Trophoblast cell (in vitro differentiated cells and primary cell): ENCODE measurements at regions not wholly inside any gene's neighbourhood (a gene's known extent, or its start where the extent isn't known, plus 50 kb on each side); places are given as distances from the start of the nearest gene placed in this dataset.

Experiments
- DNase-seq, 2 donors: peaks; one replicate each; pipeline ENCODE4 v3.0.0-alpha.2; 2016
- H2AFZ ChIP-seq: 2 replicates; pipeline ENCODE4 v1.6.1; 2013; ENCODE audit warnings: low read length, moderate library complexity, mild to moderate bottlenecking; ENCODE audit not compliant: insufficient read depth, poor library complexity
- H2AK5ac ChIP-seq: 2 replicates; pipeline ENCODE4 v1.6.1; 2013; ENCODE audit warnings: mild to moderate bottlenecking, low read length
- H2BK120ac ChIP-seq: 2 replicates; pipeline ENCODE4 v1.6.1; 2013; ENCODE audit warnings: low read length, mild to moderate bottlenecking, moderate library complexity; ENCODE audit not compliant: insufficient read depth, poor library complexity
- H2BK12ac ChIP-seq: 2 replicates; pipeline ENCODE4 v1.6.1; 2013; ENCODE audit warnings: mild to moderate bottlenecking, low read length, moderate library complexity
- H2BK5ac ChIP-seq: 2 replicates; pipeline ENCODE4 v1.6.1; 2013; ENCODE audit warnings: low read length, low read depth, moderate library complexity, mild to moderate bottlenecking; ENCODE audit not compliant: poor library complexity
- H3K14ac ChIP-seq: 2 replicates; pipeline ENCODE4 v1.6.1; 2013; ENCODE audit warnings: mild to moderate bottlenecking, low read length
- H3K18ac ChIP-seq: 2 replicates; pipeline ENCODE4 v1.6.1; 2013; ENCODE audit warnings: mild to moderate bottlenecking, low read length
- H3K23ac ChIP-seq: 2 replicates; pipeline ENCODE4 v1.6.1; 2013; ENCODE audit warnings: low read length
- H3K27ac ChIP-seq: 2 replicates; pipeline ENCODE4 v1.5.1; 2013; ENCODE audit warnings: low read depth, mild to moderate bottlenecking, inconsistent platforms, low read length, moderate library complexity
- H3K27me3 ChIP-seq: 2 replicates; pipeline ENCODE4 v1.6.1; 2013; ENCODE audit warnings: inconsistent platforms, mild to moderate bottlenecking, low read length, moderate library complexity; ENCODE audit not compliant: insufficient read depth
- H3K36me3 ChIP-seq, 2 experiments: 1 replicate in 1 of 2; 2 replicates in 1 of 2; pipeline ENCODE4 v1.6.1; 2013; ENCODE audit warnings: low read length in 2 of 2, mild to moderate bottlenecking in 2 of 2, moderate library complexity in 1 of 2; ENCODE audit not compliant: insufficient read depth in 2 of 2, control insufficient read depth in 1 of 2
- H3K4ac ChIP-seq: 2 replicates; pipeline ENCODE4 v1.6.1; 2013; ENCODE audit warnings: low read depth, mild to moderate bottlenecking, low read length, moderate library complexity
- H3K4me1 ChIP-seq, 2 experiments: 1 replicate in 1 of 2; 2 replicates in 1 of 2; pipeline ENCODE4 v1.6.1; 2013; ENCODE audit warnings: low read length in 2 of 2, mild to moderate bottlenecking in 2 of 2, moderate library complexity in 1 of 2; ENCODE audit not compliant: insufficient read depth in 2 of 2, control insufficient read depth in 1 of 2
- H3K4me2 ChIP-seq: 2 replicates; pipeline ENCODE4 v1.6.1; 2013; ENCODE audit warnings: inconsistent platforms, mild to moderate bottlenecking, low read length, moderate library complexity
- H3K4me3 ChIP-seq: 2 replicates; pipeline ENCODE4 v1.5.1; 2013; ENCODE audit warnings: mild to moderate bottlenecking, low read depth, low read length, inconsistent platforms
- H3K79me1 ChIP-seq: one replicate; pipeline ENCODE4 v1.6.1; 2013; ENCODE audit warnings: low read length
- H3K79me2 ChIP-seq: 2 replicates; pipeline ENCODE4 v1.6.1; 2013; ENCODE audit warnings: low read length, mild to moderate bottlenecking; ENCODE audit not compliant: control insufficient read depth, insufficient read depth, poor library complexity
- H3K9ac ChIP-seq: 2 replicates; pipeline ENCODE4 v1.6.1; 2013; ENCODE audit warnings: mild to moderate bottlenecking, low read length
- H3K9me3 ChIP-seq: 2 replicates; pipeline ENCODE4 v1.6.1; 2013; ENCODE audit warnings: low read depth, mild to moderate bottlenecking, control low read depth, inconsistent platforms, low read length; ENCODE audit not compliant: insufficient read depth
- H4K12ac ChIP-seq: 2 replicates; pipeline ENCODE4 v1.6.1; 2013; ENCODE audit warnings: low read depth, mild to moderate bottlenecking, low read length, moderate library complexity
- H4K8ac ChIP-seq: 2 replicates; pipeline ENCODE4 v1.6.1; 2013; ENCODE audit warnings: low read depth, mild to moderate bottlenecking, low read length, moderate library complexity
- H4K91ac ChIP-seq: one replicate; pipeline ENCODE4 v1.6.1; 2013; ENCODE audit warnings: low read depth, mild to moderate bottlenecking, low read length, moderate library complexity
- WGBS: extraction: QIAGEN DNeasy Blood & Tissue Kit; methylation state at CpG from one replicate; pipeline ENCODE4 v1.1.7; 2013; ENCODE audit warnings: missing lambda C conversion rate; ENCODE audit not compliant: insufficient read length, insufficient coverage; ENCODE audit errors: extremely low coverage; 5-methylcytosine and 5-hydroxymethylcytosine counted together

DNA sequence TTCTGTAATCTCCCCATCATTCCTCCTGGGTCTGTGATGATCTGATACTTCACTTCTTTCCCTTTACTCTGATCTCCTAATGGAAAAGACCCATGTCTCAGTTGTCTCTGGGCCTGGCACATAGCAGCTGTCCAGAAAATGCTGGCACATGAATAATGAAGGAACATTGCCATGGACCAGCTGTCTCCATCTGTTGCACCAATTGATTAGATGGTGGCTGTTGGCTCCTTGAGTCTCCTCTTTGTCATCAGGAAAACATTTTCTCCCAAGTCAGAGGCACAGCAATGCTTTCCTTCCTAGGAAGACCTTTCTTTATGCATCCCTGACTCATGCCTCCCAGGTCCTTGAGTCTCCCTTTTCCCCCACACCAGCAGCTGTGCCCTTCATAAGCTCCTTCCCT lies 286.2 kb upstream of the CXCR4 start:
- H3K23ac ChIP-seq: no peak overlapping the region
- no peak overlapping the region for H4K8ac ChIP-seq
- H3K14ac ChIP-seq: no peak overlapping the region
- no peaks in the 10 kb centered on the region for H3K36me3 ChIP-seq
- no peak overlapping the region for H3K18ac ChIP-seq
- no peaks in the 10 kb centered on the region for H3K4me1 ChIP-seq
- DNase-seq: no peak
- no peak overlapping the region for H4K12ac ChIP-seq
- H3K4me3 ChIP-seq: no peak overlapping the region
- no peaks in the 10 kb centered on the region for H3K79me1 ChIP-seq
- no peak overlapping the region for H2BK5ac ChIP-seq
- no peaks in the 10 kb centered on the region for H3K27me3 ChIP-seq
- no peak overlapping the region for H3K9ac ChIP-seq
- no peak overlapping the region for H3K27ac ChIP-seq
- H4K91ac ChIP-seq: no peak overlapping the region
- H2BK12ac ChIP-seq: no peak overlapping the region
- no peak overlapping the region for H3K4ac ChIP-seq
- H3K4me2 ChIP-seq: no peak overlapping the region
- H2AFZ ChIP-seq: no peak overlapping the region
- H3K9me3 ChIP-seq: no peaks in the 10 kb centered on the region
- H2AK5ac ChIP-seq: no peak overlapping the region
- H3K79me2 ChIP-seq: no peaks in the 10 kb centered on the region
- H2BK120ac ChIP-seq: no peak overlapping the region

DNA sequence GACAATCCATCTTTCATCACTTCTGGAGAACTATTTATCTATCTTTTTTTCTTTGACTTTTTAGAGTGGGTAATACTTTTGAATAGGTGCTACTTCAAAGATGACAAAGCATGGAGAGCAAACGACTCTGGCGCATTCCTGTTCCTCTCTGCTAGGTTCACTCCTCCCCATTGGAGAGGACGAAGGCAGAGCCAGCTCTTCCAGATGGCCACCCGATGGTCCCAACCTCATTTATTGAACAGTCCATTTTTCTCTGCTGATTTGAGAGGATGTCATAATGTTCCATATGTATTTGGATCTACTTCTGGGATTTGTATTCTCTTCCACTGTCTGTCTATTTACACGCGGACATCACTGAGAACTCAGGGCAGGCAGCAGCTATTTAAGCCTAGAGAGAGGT lies 284.3 kb upstream of the CXCR4 start:
- no peak for DNase-seq
- Histone ChIP-seq H3K9me3 (no peaks in the 10 kb centered on the region), H2BK5ac (no peak overlapping the region), H3K23ac (no peak overlapping the region), H4K91ac (no peak overlapping the region), H3K9ac (no peak overlapping the region), H2AFZ (no peak overlapping the region), H2BK120ac (no peak overlapping the region), H3K36me3 (no peaks in the 10 kb centered on the region), H3K27me3 (no peaks in the 10 kb centered on the region), H3K18ac (no peak overlapping the region), H4K12ac (no peak overlapping the region), H3K79me2 (no peaks in the 10 kb centered on the region), H3K14ac (no peak overlapping the region), H2AK5ac (no peak overlapping the region), H3K4me2 (no peak overlapping the region), H3K4me3 (no peak overlapping the region), H2BK12ac (no peak overlapping the region), H3K4ac (no peak overlapping the region), H3K27ac (no peak overlapping the region), H3K4me1 (no peaks in the 10 kb centered on the region), H4K8ac (no peak overlapping the region), H3K79me1 (no peaks in the 10 kb centered on the region)
- no CpG with 5 or more reads among the region's 6 CpGs for WGBS

DNA sequence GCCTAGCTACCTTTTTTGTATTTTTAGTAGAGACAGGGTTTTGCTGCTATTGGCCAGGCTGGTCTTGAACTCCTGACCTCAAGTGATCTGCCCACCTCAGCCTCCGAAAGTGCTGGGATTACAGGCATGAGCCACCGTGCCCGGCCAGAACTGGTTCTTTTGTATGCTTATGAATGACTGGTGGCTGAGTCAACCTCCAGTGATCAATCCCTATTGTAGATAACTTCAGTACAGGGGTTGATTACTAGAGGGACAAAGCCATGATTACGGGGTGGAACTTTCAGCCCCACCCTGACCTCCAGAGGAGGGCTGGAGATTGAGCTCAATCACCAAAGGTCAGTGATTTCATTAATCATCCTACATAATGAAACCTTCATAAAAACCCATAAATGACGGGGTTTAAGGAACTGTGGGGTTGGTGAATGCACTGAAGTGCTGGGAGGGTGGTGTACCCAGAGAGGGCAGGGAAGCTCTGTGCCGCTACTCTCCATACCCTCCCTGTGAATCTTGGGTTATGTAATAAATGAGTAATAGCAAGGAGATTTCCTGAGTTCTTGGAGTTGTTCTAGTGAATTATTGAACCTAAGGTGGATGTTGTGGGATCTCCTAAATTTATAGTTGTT lies 281.8 kb upstream of the CXCR4 start:
- Histone ChIP-seq H3K79me1 (no peaks in the 10 kb centered on the region), H4K91ac (no peak overlapping the region), H3K9ac (no peak overlapping the region), H3K27ac (no peak overlapping the region), H3K4me2 (no peak overlapping the region), H3K36me3 (no peaks in the 10 kb centered on the region), H3K79me2 (no peaks in the 10 kb centered on the region), H3K23ac (no peak overlapping the region), H3K14ac (no peak overlapping the region), H2BK120ac (no peak overlapping the region), H2AFZ (no peak overlapping the region), H3K4ac (no peak overlapping the region), H3K9me3 (no peaks in the 10 kb centered on the region), H4K8ac (no peak overlapping the region), H3K4me1 (no peaks in the 10 kb centered on the region), H3K27me3 (no peaks in the 10 kb centered on the region), H2BK12ac (no peak overlapping the region), H2BK5ac (no peak overlapping the region), H3K18ac (no peak overlapping the region), H2AK5ac (no peak overlapping the region), H4K12ac (no peak overlapping the region), H3K4me3 (no peak overlapping the region)
- WGBS: no CpG with 5 or more reads among the region's 6 CpGs
- DNase-seq: no peak

DNA sequence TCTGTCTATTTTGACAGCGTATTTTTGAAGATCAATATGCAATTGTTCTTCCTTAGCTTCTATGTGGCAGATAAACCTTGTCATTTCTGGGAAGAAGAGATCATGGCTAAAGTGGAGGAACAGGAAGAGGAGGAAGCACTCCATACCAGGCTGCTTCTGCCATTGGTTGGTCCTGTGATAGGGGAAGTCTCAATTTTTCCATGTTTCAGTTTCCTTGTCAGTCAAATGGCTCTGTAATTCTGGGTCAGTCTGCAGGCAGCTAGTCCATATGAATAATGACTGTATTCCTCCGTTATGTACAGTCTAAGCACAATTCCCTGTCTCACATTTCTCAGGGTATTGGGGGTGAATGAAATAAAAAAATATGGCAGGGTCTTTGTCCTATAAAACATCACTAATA lies 277.6 kb upstream of the CXCR4 start:
- Histone ChIP-seq H2BK5ac (no peak overlapping the region), H3K9ac (no peak overlapping the region), H3K4me2 (no peak overlapping the region), H3K27ac (no peak overlapping the region), H2BK120ac (no peak overlapping the region), H3K36me3 (no peaks in the 10 kb centered on the region), H3K4me1 (no peaks in the 10 kb centered on the region), H3K9me3 (peaks cover 2% of the 10 kb centered on the region), H3K27me3 (no peaks in the 10 kb centered on the region), H2AFZ (no peak overlapping the region), H3K79me2 (no peaks in the 10 kb centered on the region), H4K8ac (no peak overlapping the region), H3K23ac (no peak overlapping the region), H2AK5ac (no peak overlapping the region), H3K4me3 (no peak overlapping the region), H3K4ac (no peak overlapping the region), H4K91ac (no peak overlapping the region), H3K18ac (no peak overlapping the region), H4K12ac (no peak overlapping the region), H3K79me1 (no peaks in the 10 kb centered on the region), H2BK12ac (no peak overlapping the region), H3K14ac (no peak overlapping the region)
- WGBS: no CpG with 5 or more reads among the region's 2 CpGs
- no peak for DNase-seq
